H1 (cell line): ENCODE measurements at regions not wholly inside any gene's neighbourhood (a gene's known extent, or its start where the extent isn't known, plus 50 kb on each side); places are given as distances from the start of the nearest gene placed in this dataset.

Experiments
- CTCF ChIA-PET: fragments of 300-600 bp; sonication (Branson Sonifier 250); formaldehyde crosslinking; loops from one replicate; lab custom pipeline; 2021; ENCODE audit not compliant: partially characterized antibody; lab: Charles Lee
- POLR2A ChIA-PET: fragments of 300-600 bp; sonication (Branson Sonifier 250); formaldehyde crosslinking; loops from one replicate; lab custom pipeline; 2021; ENCODE audit warnings: inconsistent platforms; ENCODE audit not compliant: partially characterized antibody; lab: Charles Lee
- DNase-seq, 2 experiments: peaks; one replicate each; pipeline versions ENCODE4 v3.0.0 to v3.0.0-alpha.2; 2010 to 2022; ENCODE audit warnings: low spot score in 2 of 2, low read depth in 1 of 2, mixed read lengths in 1 of 2
- FAIRE-seq: peaks from 2 replicates; lab custom pipeline; 2011; peaks lifted over from hg19 to GRCh38; lab: Jason Lieb, UNC
- H2AFZ ChIP-seq: 2 replicates; pipeline ENCODE4 v1.8.1; 2012; ENCODE audit warnings: low read length, inconsistent platforms
- H2AK5ac ChIP-seq: 2 replicates; pipeline ENCODE4 v1.6.1; 2013; ENCODE audit warnings: low read depth, low read length
- H2BK120ac ChIP-seq: replicated peaks from 2 replicates; pipeline ENCODE3; 2013; ENCODE audit warnings: low read depth, low read length, inconsistent platforms
- H2BK12ac ChIP-seq: 2 replicates; pipeline ENCODE4 v1.6.1; 2013; ENCODE audit warnings: low read depth, low read length
- H2BK15ac ChIP-seq: 2 replicates; pipeline ENCODE4 v1.6.1; 2013; ENCODE audit warnings: low read length
- H2BK20ac ChIP-seq: 2 replicates; pipeline ENCODE4 v1.6.1; 2013; ENCODE audit warnings: low read length
- H2BK5ac ChIP-seq: 2 replicates; pipeline ENCODE4 v1.6.1; 2013; ENCODE audit warnings: low read depth, low read length
- H3K14ac ChIP-seq: 2 replicates; pipeline ENCODE4 v1.6.1; 2013; ENCODE audit warnings: inconsistent platforms; ENCODE audit not compliant: insufficient read length
- H3K18ac ChIP-seq: 2 replicates; pipeline ENCODE4 v1.6.1; 2013; ENCODE audit warnings: low read length; ENCODE audit errors: extremely low read depth
- H3K23ac ChIP-seq: 2 replicates; pipeline ENCODE4 v1.6.1; 2013; ENCODE audit warnings: inconsistent platforms; ENCODE audit not compliant: insufficient read length
- H3K23me2 ChIP-seq: 2 replicates; pipeline ENCODE4 v1.6.1; 2013; ENCODE audit warnings: low read depth, low read length
- H3K27ac ChIP-seq: 2 replicates; pipeline ENCODE4 v1.6.1; 2011; ENCODE audit warnings: low read depth, low read length, inconsistent platforms
- H3K27me3 ChIP-seq, 4 experiments: replicated peaks in 1 of 4; 1 replicate in 1 of 4; 2 replicates in 3 of 4; pipeline versions ENCODE4 v1.6.1 to v1.8.1; 2011 to 2013; ENCODE audit warnings: low read length in 3 of 4, mild to moderate bottlenecking in 3 of 4, inconsistent platforms in 2 of 4, mixed read lengths in 2 of 4, moderate library complexity in 1 of 4; ENCODE audit not compliant: control insufficient read depth in 3 of 4, insufficient read depth in 3 of 4; ENCODE audit errors: extremely low read depth in 1 of 4
- H3K36me3 ChIP-seq, 4 experiments: 2 replicates each; pipeline versions ENCODE4 v1.6.1 to v1.8.1; 2011 to 2013; ENCODE audit warnings: mild to moderate bottlenecking in 4 of 4, low read length in 3 of 4, moderate library complexity in 2 of 4, control low read depth in 1 of 4, inconsistent platforms in 1 of 4; ENCODE audit not compliant: insufficient read depth in 4 of 4, control insufficient read depth in 2 of 4
- H3K4ac ChIP-seq: replicated peaks from 2 replicates; pipeline ENCODE3; 2013; ENCODE audit warnings: low read length, low read depth, mixed read lengths, inconsistent platforms; ENCODE audit not compliant: insufficient read length
- H3K4me1 ChIP-seq, 4 experiments: replicated peaks in 1 of 4; 1 replicate in 1 of 4; 2 replicates in 3 of 4; pipeline versions ENCODE4 v1.6.1 to v1.8.1; 2011 to 2013; ENCODE audit warnings: low read length in 3 of 4, inconsistent platforms in 2 of 4, mixed read lengths in 1 of 4; ENCODE audit not compliant: insufficient read depth in 4 of 4, control insufficient read depth in 3 of 4
- H3K4me2 ChIP-seq, 2 experiments: 2 replicates each; pipeline versions ENCODE4 v1.6.1 to v1.8.1; 2011 to 2013; ENCODE audit warnings: low read depth in 2 of 2, low read length in 2 of 2, control low read depth in 1 of 2, inconsistent platforms in 1 of 2, mild to moderate bottlenecking in 1 of 2; ENCODE audit not compliant: insufficient read depth in 1 of 2
- H3K4me3 ChIP-seq, 4 experiments: fragments of 200-600, 300-600 bp in 1 of 4; sonication (generic), shearing (Covaris generic), sonication (Bioruptor Twin) in 1 of 4; 2 replicates each; pipeline versions ENCODE4 v1.5.1 to v1.8.1; 2011 to 2016; ENCODE audit warnings: low read length in 4 of 4, low read depth in 3 of 4, control low read depth in 2 of 4, inconsistent platforms in 2 of 4, mild to moderate bottlenecking in 2 of 4, mixed read lengths in 1 of 4, moderate library complexity in 1 of 4; ENCODE audit not compliant: insufficient read depth in 2 of 4; ENCODE audit errors: extremely low read depth in 1 of 4
- H3K56ac ChIP-seq: replicated peaks from 2 replicates; pipeline ENCODE3; 2013; ENCODE audit warnings: low read depth, mild to moderate bottlenecking, mixed read lengths, low read length, inconsistent platforms; ENCODE audit not compliant: insufficient read length
- H3K79me1 ChIP-seq: 2 replicates; pipeline ENCODE4 v1.6.1; 2013; ENCODE audit warnings: low read depth, low read length, control low read depth
- H3K79me2 ChIP-seq, 2 experiments: 2 replicates each; pipeline versions ENCODE4 v1.6.1 to v1.8.1; 2012 to 2013; ENCODE audit warnings: low read length in 2 of 2, mild to moderate bottlenecking in 2 of 2, inconsistent platforms in 1 of 2; ENCODE audit not compliant: insufficient read depth in 2 of 2, control insufficient read depth in 1 of 2
- H3K9ac ChIP-seq, 4 experiments: replicated peaks in 1 of 4; 1 replicate in 1 of 4; 2 replicates in 3 of 4; pipeline versions ENCODE4 v1.6.1 to v1.8.1; 2011 to 2013; ENCODE audit warnings: low read depth in 3 of 4, low read length in 3 of 4, control low read depth in 2 of 4, mild to moderate bottlenecking in 2 of 4, moderate library complexity in 2 of 4, inconsistent platforms in 1 of 4; ENCODE audit errors: extremely low read depth in 1 of 4
- H3K9me3 ChIP-seq, 2 experiments: 2 replicates each; pipeline versions ENCODE4 v1.6.1 to v1.8.1; 2012 to 2013; ENCODE audit warnings: mild to moderate bottlenecking in 2 of 2, moderate library complexity in 2 of 2, control low read depth in 1 of 2, inconsistent platforms in 1 of 2, low read depth in 1 of 2, low read length in 1 of 2, mixed read lengths in 1 of 2; ENCODE audit not compliant: insufficient read depth in 2 of 2
- H4K20me1 ChIP-seq, 2 experiments: replicated peaks in 1 of 2; 2 replicates each; pipeline versions ENCODE3 to v1.8.1; 2011 to 2013; ENCODE audit warnings: inconsistent platforms in 2 of 2, low read length in 2 of 2, mild to moderate bottlenecking in 1 of 2; ENCODE audit not compliant: insufficient read depth in 2 of 2, control insufficient read depth in 1 of 2
- H4K5ac ChIP-seq: 2 replicates; pipeline ENCODE4 v1.6.1; 2013; ENCODE audit warnings: low read length, low read depth, mixed read lengths, inconsistent platforms; ENCODE audit not compliant: insufficient read length
- H4K8ac ChIP-seq: 2 replicates; pipeline ENCODE4 v1.8.0; 2013; ENCODE audit warnings: mild to moderate bottlenecking, moderate library complexity, low read length, inconsistent platforms; ENCODE audit not compliant: insufficient read depth; ENCODE audit errors: extremely low read depth
- H4K91ac ChIP-seq: replicated peaks from 2 replicates; pipeline ENCODE3; 2013; ENCODE audit warnings: low read length, mixed read lengths, inconsistent platforms; ENCODE audit not compliant: insufficient read length
- RXRA ChIP-seq: IDR thresholded peaks from 2 replicates; pipeline ENCODE4 v1.6.1; 2011; ENCODE audit warnings: low read depth, mild to moderate bottlenecking, low read length, moderate library complexity; ENCODE audit not compliant: insufficient read depth
- SIN3A ChIP-seq, 2 experiments: IDR thresholded peaks in 1 of 2; conservative IDR thresholded peaks in 1 of 2; 2 replicates each; pipeline ENCODE4 v1.6.1; 2011 to 2012; ENCODE audit warnings: low read length in 2 of 2, improper control_type of control experiment in 1 of 2, low read depth in 1 of 2, mild to moderate bottlenecking in 1 of 2
- TEAD4 ChIP-seq: IDR thresholded peaks from 2 replicates; pipeline ENCODE4 v1.6.1; 2012; ENCODE audit warnings: low read depth, low read length, inconsistent platforms, mixed read lengths
- WGBS, 2 experiments: shearing (Covaris generic) in 1 of 2; methylation state at CpG; one replicate each; pipeline versions ENCODE4 v1.1.6 to v1.1.7; 2013 to 2015; ENCODE audit warnings: low lambda C conversion rate in 2 of 2, mixed read lengths in 2 of 2, inconsistent platforms in 1 of 2, low coverage in 1 of 2, missing lambda C conversion rate in 1 of 2; ENCODE audit not compliant: insufficient replicate concordance in 2 of 2, insufficient coverage in 1 of 2, insufficient read length in 1 of 2; ENCODE audit errors: extremely low coverage in 1 of 2, missing lambda C conversion rate in 1 of 2; 5-methylcytosine and 5-hydroxymethylcytosine counted together

- no peaks in the 10 kb centered on the region for H3K36me3 ChIP-seq
- H4K20me1 ChIP-seq, result no peaks in the 10 kb centered on the region
- H3K18ac ChIP-seq, result no peak overlapping the region
- H3K27ac ChIP-seq, result no peak overlapping the region
- H3K27me3 ChIP-seq, result no peaks in the 10 kb centered on the region
- TF ChIP-seq TEAD4, result no peak
- TF ChIP-seq SIN3A (conservative IDR thresholded peaks at IDR 0.05 in 1 of 2, IDR thresholded peaks at IDR 0.05 in 1 of 2; ENCODE audit: low read depth in 1 of 2, low read length in 2 of 2), result no peak
- no peak for TF ChIP-seq RXRA
- FAIRE-seq (no peak), DNase-seq (no peak)
- no peak overlapping the region for H2BK120ac ChIP-seq
- H2BK20ac ChIP-seq, result no peak overlapping the region
- no peak overlapping the region for H3K14ac ChIP-seq
- peaks cover 0 to 4% (median 3%) of the 10 kb centered on the region in 4 experiments; a peak in 2 of 7 replicates for H3K4me1 ChIP-seq
- H4K8ac ChIP-seq, result no peak overlapping the region
- no peak overlapping the region for H2BK12ac ChIP-seq
- no peaks in the 10 kb centered on the region for H3K23me2 ChIP-seq
- no peak overlapping the region for H2BK5ac ChIP-seq
- H3K56ac ChIP-seq, result no peak overlapping the region
- POLR2A ChIA-PET, result no interaction called here
- no peak overlapping the region for H2BK15ac ChIP-seq
- H3K79me1 ChIP-seq, result no peaks in the 10 kb centered on the region
- H3K4me3 ChIP-seq, result no peak overlapping the region
- H2AFZ ChIP-seq, result no peak overlapping the region
- no peaks in the 10 kb centered on the region for H3K9me3 ChIP-seq
- CTCF ChIA-PET, result interaction anchor here (1.3 to 1.6 kb wide), 3 partner anchors 9 to 166 kb away, joined by 3 to 4 read pairs (median 3); no protein-coding TSS in a partner anchor
- H4K5ac ChIP-seq, result no peak overlapping the region
- H2AK5ac ChIP-seq, result no peak overlapping the region
- H4K91ac ChIP-seq, result no peak overlapping the region
- no peak overlapping the region for H3K23ac ChIP-seq
- H3K4me2 ChIP-seq, result no peak overlapping the region
- no peak overlapping the region for H3K9ac ChIP-seq
- 95% methylated on average over 4 of the region's 4 CpGs; no CpG with 5 or more reads in 1 of the 2 experiments for WGBS, 2 experiments
- H3K79me2 ChIP-seq, result no peaks in the 10 kb centered on the region
- H3K4ac ChIP-seq, result no peak overlapping the region
Measured at GRCh38 chr16:22732959-22733358, 81.0 kb upstream of the HS3ST2 start.
